Activated T-helper 9 cell treated with anti-CD3 and anti-CD28 coated beads, Interleukin-2, amount 50 U/mL, for 16 hours (primary cell): ENCODE measurements at regions not wholly inside any gene's neighbourhood (a gene's known extent, or its start where the extent isn't known, plus 50 kb on each side); places are given as distances from the start of the nearest gene placed in this dataset.

Source experiments
- DNase-seq: peaks from one replicate; pipeline ENCODE4 v3.0.0-alpha.2; 2020; ENCODE audit warnings: low read depth

GRCh38 chr13:75132701-75133695 lies 349.0 kb downstream of the TBC1D4 start:
- no peak for DNase-seq

GRCh38 chr13:75129331-75129730 lies 352.6 kb downstream of the TBC1D4 start:
- DNase-seq: no peak

DNA sequence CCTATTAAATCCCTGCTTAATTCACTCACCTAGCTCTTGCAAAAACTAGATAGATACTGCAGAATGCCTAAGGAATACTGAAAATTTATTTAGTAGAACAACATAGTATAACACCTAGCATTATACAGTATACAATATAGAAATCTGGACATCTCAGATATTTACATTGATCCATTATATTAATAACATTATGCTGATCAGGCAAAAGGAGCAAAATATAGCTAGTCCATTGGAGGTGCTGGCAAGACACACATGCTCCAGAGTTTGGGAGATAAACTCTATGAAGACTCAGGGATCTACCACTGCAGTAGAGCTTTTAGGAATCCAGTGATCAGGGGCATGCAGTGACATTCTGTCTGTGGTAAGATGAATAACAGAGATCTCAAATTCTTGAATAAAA lies 357.6 kb downstream of the TBC1D4 start:
- DNase-seq: no peak

GRCh38 chr13:75123428-75123827 lies 358.5 kb downstream of the TBC1D4 start:
- DNase-seq: no peak

GRCh38 chr13:75120085-75120484 lies 361.9 kb downstream of the TBC1D4 start:
- DNase-seq: no peak

DNA sequence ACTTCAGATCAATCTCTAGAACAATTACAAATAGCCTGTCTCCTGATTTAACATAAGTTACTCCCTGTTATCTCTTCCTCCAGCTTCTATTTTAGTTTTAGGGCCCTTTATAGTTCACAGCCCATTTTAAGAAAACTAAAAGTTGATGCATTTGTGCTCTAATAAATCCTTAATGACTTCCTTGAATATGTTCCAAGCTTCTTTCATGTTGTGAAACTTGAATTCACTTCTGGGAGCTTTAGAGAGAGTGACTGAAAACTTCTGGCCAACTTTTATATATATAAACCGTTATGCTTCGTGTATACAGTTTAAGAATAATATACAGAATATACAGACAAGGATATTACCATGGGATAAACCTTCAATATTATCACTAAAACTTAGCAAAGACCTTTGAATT lies 366.8 kb downstream of the TBC1D4 start:
- DNase-seq: no peak

- DNase-seq: no peak
These were observed 378.0 kb downstream of the TBC1D4 start for GRCh38 chr13:75103976-75104375.

DNA sequence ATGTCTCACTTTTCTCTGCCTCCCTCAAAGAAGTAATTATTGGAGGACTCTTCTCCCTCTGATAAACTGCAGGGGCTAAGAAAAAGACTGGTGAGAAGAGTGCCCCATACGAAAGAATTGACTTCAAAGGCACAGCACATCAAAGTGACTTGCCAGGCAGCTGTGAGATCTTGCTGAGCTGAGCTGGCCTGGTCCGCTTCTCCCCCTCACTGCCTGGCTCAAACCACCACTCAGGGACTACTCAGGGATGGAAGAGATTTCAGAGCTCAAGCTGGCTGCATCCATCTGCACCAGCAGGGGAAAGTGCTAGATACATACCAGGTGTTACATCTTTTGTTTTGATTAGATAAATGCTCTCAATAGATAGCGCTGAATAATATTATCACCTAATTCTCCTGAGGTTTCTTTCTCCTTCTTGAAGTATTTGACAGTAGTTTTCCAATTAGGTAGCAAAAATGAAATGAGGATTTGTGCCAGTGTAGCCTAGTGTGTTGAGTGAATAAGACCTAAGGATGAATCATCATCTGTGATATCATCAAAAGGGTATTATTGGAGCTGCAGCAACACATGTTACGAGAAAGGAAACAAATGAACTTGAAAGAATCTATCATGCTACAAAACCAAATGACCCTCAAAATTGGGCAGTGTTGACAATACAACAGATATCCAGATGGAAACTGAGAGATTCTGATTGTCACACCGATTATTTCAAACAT lies 379.8 kb downstream of the TBC1D4 start:
- no peak for DNase-seq

DNA sequence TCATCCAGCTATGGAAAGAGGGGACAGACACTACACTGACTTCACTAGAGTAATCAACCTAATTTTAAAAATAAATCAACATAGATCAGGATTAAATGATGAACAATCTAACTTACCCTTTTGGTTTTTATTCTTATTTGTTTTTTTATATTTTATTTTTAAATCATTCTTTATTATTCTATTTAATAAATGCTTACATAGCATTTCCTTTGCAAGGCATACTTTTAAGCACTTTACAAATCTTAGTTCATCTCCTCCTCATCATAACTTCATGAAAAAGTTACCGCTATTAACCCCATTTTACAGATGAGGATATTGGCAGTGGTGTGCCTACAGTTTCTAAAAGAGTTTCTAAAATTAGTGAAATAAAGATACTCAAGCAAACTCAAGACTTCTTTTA lies 380.6 kb downstream of the TBC1D4 start:
- no peak for DNase-seq

- DNase-seq: no peak
These were observed 389.8 kb downstream of the TBC1D4 start for GRCh38 chr13:75092143-75092542.

DNA sequence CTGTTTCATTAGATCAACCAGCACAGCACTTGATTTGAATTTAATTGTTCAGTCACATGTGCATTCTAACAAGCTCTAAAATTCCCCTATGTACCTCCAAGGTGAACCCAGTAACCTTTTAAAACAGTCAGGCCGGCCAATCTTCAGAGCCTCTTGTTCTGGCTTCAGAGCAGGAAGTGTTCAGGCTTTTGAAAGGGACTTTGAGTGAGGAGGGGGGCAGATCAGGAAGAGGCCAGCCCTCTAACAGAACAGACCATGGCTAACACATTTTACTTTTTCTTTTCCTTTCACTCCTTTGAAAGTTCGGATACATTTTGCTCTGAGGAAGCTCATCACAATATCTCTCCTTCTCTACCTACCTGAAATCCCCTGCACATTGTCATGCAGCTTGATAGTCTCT lies 390.3 kb downstream of the TBC1D4 start:
- DNase-seq: no peak

DNA sequence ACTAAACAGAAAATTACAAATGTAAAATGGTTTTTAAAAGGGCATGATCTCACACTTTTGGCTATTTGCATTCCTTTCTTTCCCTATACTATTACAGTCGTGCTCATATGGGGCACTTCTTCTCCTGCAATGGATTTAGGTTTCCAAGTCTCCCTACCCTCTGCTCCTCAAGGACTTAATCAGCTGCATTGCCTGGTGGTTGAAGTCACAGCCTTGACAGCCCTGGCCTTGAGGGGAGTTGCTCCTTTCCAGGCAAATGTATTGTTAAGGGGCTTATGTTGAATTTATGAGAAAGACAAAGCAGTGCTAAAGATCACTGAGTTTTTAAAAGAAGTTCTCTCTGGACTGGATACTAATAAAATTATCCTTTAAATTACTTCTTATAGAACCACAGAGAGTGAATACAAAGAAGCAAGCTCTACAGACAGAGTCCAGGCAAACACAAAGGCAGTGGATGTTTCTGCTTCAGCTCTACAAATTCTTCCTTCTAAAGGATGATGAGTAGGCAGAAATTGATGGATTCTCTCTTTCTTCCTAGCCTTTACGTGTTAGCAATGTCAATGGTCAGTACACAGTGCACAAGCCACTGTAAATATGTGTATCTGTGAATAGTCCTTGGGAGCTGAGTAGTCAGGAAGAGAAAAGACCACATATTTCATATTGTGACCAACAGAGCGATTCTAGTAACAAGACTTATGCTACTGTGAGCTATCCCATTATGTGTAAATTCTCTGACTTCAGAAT lies 390.9 kb downstream of the TBC1D4 start:
- no peak for DNase-seq

GRCh38 chr13:75088915-75089314 lies 393.1 kb downstream of the TBC1D4 start:
- DNase-seq: no peak

GRCh38 chr13:75079226-75079625 lies 402.7 kb downstream of the TBC1D4 start:
- no peak for DNase-seq

DNA sequence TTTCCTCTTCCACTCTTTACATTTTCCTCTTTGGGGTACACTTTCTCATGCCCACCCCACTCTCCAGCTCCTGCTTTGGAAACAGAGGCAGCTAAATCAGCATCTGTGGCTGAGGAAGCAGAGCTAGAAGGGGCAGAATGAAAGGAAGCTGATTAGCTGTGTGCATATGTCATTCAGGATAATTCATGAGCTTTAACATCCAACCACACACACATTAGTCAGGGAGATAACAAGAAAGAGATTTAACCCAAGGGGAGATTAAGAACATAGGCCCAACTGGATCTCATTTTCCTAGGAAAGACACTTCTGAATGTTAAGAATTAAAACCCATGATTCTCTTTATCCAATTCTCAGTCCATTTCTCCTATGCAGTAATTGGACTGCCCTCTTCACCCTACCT lies 405.5 kb downstream of the TBC1D4 start:
- DNase-seq: no peak

DNA sequence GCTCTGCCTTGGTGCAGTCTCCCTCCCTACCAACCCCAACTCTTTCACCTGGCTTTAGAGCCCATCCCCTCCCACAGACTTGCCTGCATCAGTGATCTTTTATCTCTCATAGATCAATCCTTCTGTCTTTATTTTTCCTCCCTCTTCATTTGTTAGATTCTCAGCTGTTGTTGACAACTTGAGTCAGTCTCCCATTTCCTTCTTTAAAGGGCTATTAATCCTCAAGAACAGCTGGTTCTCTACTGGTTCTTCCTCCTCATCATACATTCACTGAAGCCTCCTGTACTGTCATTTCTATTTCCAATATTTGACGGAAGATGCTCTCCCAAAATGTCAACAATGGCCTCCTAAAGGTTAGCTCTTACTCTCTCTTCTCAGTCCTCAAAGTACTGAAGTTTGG lies 408.2 kb downstream of the TBC1D4 start:
- no peak for DNase-seq

GRCh38 chr13:75072891-75073290 lies 409.1 kb downstream of the TBC1D4 start:
- DNase-seq: no peak

DNA sequence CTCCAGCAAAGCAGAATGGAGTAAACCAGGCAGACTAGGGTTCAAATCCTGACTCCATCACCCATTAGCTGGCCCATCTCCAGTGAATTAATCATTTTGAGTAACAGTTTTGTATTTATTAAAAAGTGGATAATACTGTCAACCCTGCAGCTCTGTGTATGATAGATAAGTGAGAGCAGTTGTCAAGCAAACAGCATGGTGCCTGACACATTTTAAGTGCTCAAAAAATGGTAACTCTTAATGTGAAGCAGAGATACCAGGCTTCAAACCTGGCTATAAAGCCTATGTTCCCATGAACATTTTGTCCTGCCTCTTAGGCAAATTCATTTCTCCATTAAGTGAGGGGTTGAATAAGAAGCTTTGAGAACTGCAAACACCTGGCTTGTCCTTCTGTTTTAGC lies 409.6 kb downstream of the TBC1D4 start:
- no peak for DNase-seq

DNA sequence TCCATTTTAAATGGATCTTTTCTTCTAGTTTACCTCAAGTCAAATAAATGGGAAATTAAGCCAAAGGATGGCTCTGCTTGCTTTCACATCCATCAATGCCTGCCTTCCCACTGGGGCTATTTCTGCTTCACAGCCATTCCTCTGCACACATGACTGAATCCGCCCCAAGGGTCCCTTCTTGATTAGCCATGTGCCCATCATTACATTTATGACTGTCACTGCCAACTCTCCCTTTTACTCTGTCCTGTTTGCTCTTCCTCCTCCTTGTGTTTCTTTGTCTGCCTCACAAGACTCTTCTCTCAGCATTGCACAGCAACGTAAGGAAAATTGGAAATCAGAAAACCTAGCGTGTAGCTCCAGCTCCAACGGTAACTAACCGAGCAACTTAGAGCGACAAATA lies 410.2 kb downstream of the TBC1D4 start:
- DNase-seq: no peak

DNA sequence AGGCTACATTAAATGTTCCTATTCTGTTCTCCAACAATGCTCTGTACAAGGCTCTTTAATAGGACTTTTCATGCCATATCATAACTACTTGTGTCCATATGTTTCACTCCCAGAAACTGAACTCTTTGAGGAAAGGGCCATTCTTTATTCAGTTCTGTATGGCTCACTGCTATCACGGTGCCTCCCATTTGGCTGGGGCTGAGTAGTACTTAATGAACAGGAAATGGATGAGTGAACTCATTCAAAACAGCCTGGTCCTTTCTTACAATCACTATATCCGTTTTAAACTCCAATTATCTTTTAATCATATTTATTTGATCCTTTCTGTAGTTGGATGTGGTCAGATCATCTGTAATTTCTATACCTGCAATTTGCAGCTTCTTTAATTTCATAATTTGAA lies 410.6 kb downstream of the TBC1D4 start:
- DNase-seq: no peak

- no peak for DNase-seq
These were observed 420.1 kb downstream of the TBC1D4 start for GRCh38 chr13:75061909-75062308.

GRCh38 chr13:75055296-75055695 lies 426.7 kb downstream of the TBC1D4 start:
- DNase-seq: no peak

GRCh38 chr13:75052616-75053015 lies 429.4 kb downstream of the TBC1D4 start:
- DNase-seq: no peak
